HCT116 (cell line): ENCODE measurements at regions not wholly inside any gene's neighbourhood (a gene's known extent, or its start where the extent isn't known, plus 50 kb on each side); places are given as distances from the start of the nearest gene placed in this dataset.

Source experiments
- EGR1 ChIP-seq: IDR thresholded peaks from 2 replicates; pipeline ENCODE4 v1.6.1; 2012; ENCODE audit warnings: low read depth
- EZH2 ChIP-seq: fragments of 200-600 bp; sonication (generic); IDR thresholded peaks from 2 replicates; pipeline ENCODE4 v1.6.1; 2017; ENCODE audit warnings: antibody characterized with exemption, mixed run types
- JUND ChIP-seq: IDR thresholded peaks from 2 replicates; pipeline ENCODE4 v1.6.1; 2012
- POLR2A ChIP-seq: IDR thresholded peaks from 2 replicates; pipeline ENCODE4 v1.7.0; 2011; ENCODE audit warnings: borderline replicate concordance; ENCODE audit not compliant: insufficient read depth, insufficient read length; ENCODE audit errors: extremely low read depth
- POLR2AphosphoS5 ChIP-seq: IDR thresholded peaks from 2 replicates; pipeline ENCODE4 v1.6.1; 2011; ENCODE audit warnings: mild to moderate bottlenecking, low read depth, low read length, moderate library complexity
- SIN3A ChIP-seq: IDR thresholded peaks from 2 replicates; pipeline ENCODE4 v1.6.1; 2012; ENCODE audit warnings: low read depth
- TCF7L2 ChIP-seq: IDR thresholded peaks from 2 replicates; pipeline ENCODE4 v1.7.0; 2011; ENCODE audit warnings: borderline replicate concordance, inconsistent platforms; ENCODE audit not compliant: insufficient read depth, insufficient read length; ENCODE audit errors: extremely low read depth
- TF ChIP-seq, protein P1 (sequence below), 3 experiments: fragments of 200-600 bp in 1 of 3; sonication (generic) in 1 of 3; IDR thresholded peaks in 2 of 3; conservative IDR thresholded peaks in 1 of 3; 2 replicates each; pipeline ENCODE4 v1.5.1; 2012 to 2017; ENCODE audit warnings: low read depth in 2 of 3, low read length in 2 of 3, antibody characterized with exemption in 1 of 3, borderline replicate concordance in 1 of 3, control low read depth in 1 of 3, mild to moderate bottlenecking in 1 of 3, mixed read lengths in 1 of 3, mixed run types in 1 of 3, moderate library complexity in 1 of 3; ENCODE audit not compliant: insufficient read depth in 1 of 3
- TF ChIP-seq, protein P2 (sequence below): IDR thresholded peaks from 2 replicates; pipeline ENCODE4 v1.6.1; 2012; ENCODE audit warnings: low read depth

- TF ChIP-seq POLR2A (no peak), POLR2AphosphoS5 (no peak), SIN3A (no peak), JUND (no peak), EZH2 (no peak), TCF7L2 (no peak), EGR1 (no peak)
- TF ChIP-seq, protein P1, sequence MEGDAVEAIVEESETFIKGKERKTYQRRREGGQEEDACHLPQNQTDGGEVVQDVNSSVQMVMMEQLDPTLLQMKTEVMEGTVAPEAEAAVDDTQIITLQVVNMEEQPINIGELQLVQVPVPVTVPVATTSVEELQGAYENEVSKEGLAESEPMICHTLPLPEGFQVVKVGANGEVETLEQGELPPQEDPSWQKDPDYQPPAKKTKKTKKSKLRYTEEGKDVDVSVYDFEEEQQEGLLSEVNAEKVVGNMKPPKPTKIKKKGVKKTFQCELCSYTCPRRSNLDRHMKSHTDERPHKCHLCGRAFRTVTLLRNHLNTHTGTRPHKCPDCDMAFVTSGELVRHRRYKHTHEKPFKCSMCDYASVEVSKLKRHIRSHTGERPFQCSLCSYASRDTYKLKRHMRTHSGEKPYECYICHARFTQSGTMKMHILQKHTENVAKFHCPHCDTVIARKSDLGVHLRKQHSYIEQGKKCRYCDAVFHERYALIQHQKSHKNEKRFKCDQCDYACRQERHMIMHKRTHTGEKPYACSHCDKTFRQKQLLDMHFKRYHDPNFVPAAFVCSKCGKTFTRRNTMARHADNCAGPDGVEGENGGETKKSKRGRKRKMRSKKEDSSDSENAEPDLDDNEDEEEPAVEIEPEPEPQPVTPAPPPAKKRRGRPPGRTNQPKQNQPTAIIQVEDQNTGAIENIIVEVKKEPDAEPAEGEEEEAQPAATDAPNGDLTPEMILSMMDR (IDR thresholded peaks at IDR 0.05 in 2 of 3, conservative IDR thresholded peaks at IDR 0.05 in 1 of 3; ENCODE audit: borderline replicate concordance in 1 of 3, insufficient read depth in 1 of 3, low read depth in 2 of 3, low read length in 2 of 3): no peak
- TF ChIP-seq, protein P2, sequence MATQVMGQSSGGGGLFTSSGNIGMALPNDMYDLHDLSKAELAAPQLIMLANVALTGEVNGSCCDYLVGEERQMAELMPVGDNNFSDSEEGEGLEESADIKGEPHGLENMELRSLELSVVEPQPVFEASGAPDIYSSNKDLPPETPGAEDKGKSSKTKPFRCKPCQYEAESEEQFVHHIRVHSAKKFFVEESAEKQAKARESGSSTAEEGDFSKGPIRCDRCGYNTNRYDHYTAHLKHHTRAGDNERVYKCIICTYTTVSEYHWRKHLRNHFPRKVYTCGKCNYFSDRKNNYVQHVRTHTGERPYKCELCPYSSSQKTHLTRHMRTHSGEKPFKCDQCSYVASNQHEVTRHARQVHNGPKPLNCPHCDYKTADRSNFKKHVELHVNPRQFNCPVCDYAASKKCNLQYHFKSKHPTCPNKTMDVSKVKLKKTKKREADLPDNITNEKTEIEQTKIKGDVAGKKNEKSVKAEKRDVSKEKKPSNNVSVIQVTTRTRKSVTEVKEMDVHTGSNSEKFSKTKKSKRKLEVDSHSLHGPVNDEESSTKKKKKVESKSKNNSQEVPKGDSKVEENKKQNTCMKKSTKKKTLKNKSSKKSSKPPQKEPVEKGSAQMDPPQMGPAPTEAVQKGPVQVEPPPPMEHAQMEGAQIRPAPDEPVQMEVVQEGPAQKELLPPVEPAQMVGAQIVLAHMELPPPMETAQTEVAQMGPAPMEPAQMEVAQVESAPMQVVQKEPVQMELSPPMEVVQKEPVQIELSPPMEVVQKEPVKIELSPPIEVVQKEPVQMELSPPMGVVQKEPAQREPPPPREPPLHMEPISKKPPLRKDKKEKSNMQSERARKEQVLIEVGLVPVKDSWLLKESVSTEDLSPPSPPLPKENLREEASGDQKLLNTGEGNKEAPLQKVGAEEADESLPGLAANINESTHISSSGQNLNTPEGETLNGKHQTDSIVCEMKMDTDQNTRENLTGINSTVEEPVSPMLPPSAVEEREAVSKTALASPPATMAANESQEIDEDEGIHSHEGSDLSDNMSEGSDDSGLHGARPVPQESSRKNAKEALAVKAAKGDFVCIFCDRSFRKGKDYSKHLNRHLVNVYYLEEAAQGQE: no peak
These were observed 125.5 kb upstream of the WWC1 start for GRCh38 chr5:168165977-168166376.
